HG02870 (cell line): ENCODE measurements at regions not wholly inside any gene's neighbourhood (a gene's known extent, or its start where the extent isn't known, plus 50 kb on each side); places are given as distances from the start of the nearest gene placed in this dataset.
"Not testable (repeated sequence)": the region's sequence is repeated elsewhere in the genome, so short reads cannot be mapped to it uniquely, and the experiment has no call there.

Source experiments
- ATAC-seq: cut with Tn5 transposase; IDR thresholded peaks from one replicate; pipeline ENCODE4 v1.9.1; 2021; ENCODE audit warnings: mild to moderate bottlenecking, moderate library complexity; ENCODE audit not compliant: unreplicated experiment

- no peak for ATAC-seq
These were observed 783.6 kb downstream of the ETS1 start for GRCh38 chr11:127803755-127804154.

- no peak for ATAC-seq
These were observed 786.2 kb downstream of the ETS1 start for GRCh38 chr11:127800989-127801688.

DNA sequence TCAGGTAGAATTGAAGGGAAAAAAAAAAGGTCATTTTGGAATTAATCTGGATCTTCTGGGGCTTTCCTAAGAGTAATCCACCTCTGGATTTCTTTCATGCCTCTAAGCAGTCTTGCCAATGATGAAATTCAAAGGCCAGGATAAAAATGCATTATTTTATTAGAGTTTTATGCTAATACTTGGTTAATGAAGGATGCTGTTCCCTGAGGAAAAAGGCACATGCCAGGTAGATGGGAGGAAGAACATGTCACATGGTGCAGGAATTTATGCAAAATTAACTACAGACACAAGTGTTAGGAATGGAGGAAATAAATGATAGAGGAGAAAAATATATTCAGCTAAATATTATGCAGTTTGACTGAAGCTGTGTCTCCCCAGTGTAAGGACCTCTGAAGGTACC, 792.0 kb downstream of the ETS1 start:
- ATAC-seq = no peak

DNA sequence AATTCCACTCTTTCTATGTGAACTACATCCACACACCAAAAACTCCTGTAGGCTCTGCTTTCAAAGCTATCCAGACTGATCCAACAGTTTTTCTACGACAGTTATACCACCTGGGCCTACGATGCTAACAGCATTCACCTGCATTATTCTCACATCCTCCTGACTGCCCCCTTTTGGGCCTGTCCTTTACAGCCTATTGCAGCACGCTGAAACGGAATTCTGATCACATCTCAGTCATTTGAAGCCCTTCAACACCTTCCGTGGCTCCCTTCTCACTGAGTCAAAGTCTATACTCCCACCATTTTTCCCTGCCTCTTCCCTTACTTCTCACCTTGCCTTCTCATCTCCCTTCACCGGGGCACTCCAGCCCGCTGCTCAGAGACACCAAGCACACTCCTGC, 791.3 kb upstream of the KIRREL3 start:
- ATAC-seq = no peak

GRCh38 chr11:127790592-127790991, 790.0 kb upstream of the KIRREL3 start:
- ATAC-seq = no peak

DNA sequence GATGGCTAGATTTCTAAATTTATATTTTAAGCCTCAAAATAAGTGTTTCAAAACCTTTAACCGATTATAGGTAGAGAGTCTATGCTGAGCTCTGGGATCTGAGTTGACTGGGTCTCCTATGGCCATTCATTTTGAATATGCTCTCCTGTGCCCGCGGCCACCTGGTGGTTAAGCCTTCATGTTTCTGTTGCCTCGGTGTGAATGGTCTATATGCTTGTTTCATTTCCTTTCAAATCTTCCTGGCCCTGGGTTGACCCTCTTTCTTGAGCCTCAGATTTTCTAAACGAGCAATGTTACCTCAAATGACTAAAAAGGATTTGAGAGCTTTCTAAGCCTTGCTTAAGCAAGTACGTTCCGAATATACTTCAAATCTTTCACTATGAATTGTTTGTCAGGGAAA, 789.4 kb upstream of the KIRREL3 start:
- ATAC-seq = no peak

DNA sequence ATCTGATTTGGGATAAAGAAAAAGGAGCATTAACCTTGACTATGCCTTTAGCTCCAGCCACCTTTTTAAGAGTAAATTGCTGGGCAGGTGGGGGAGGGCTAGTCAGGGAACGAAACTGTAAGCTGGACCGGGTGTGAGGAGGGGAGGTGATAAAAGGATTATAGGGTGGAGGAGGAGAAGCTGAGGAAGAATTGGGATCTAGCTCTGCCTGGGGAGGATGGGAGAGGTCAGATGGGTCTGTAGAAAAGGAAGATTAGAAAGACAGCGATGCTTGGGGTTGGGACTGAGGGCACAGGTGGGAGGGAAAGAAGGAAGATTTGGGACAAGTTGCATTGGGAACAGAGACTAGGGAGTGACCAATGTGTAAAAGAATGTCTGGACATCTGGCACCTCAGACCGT, 772.4 kb upstream of the KIRREL3 start:
- not testable (repeated sequence) for ATAC-seq

DNA sequence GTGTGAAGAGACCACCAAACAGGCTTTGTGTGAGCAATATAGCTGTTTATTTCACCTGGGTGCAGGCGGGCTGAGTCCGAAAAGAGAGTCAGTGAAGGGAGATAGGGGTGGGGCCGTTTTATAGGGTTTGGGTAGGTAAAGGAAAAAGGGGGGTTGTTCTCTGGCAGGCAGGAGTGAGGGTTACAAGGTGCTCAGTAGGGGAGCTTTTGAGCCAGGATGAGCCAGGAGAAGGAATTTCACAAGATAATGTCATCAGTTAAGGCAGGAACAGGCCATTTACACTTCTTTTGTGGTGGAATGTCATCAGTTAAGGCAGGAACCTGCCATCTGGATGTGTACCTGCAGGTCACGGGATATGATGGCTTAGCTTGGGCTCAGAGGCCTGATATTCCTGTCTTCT, 768.4 kb upstream of the KIRREL3 start:
- ATAC-seq = not testable (repeated sequence)

- no peak for ATAC-seq
These were observed 766.2 kb upstream of the KIRREL3 start for GRCh38 chr11:127766734-127767133.

GRCh38 chr11:127738771-127739286, 738.3 kb upstream of the KIRREL3 start:
- no peak for ATAC-seq

DNA sequence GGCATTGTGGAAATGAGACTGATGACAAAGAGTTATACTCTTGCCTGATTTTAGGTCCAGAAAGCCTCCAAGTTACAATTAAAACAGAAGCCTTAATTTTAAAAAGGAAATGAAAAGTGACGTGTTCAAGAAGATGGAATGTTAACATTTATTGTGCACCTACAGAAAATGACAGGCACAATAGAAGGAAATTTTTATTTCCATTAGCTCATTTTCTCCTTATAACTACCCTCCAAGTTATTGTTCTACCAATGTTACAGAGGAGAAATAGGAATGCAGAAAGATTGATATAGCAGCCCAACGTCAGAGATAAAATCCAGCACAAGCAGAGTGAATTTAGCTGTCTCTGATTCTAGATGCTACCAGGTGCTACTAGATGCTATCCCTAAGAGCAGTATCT, 736.9 kb upstream of the KIRREL3 start:
- no peak for ATAC-seq

- ATAC-seq = no peak
These were observed 733.0 kb upstream of the KIRREL3 start for GRCh38 chr11:127733552-127733951.

DNA sequence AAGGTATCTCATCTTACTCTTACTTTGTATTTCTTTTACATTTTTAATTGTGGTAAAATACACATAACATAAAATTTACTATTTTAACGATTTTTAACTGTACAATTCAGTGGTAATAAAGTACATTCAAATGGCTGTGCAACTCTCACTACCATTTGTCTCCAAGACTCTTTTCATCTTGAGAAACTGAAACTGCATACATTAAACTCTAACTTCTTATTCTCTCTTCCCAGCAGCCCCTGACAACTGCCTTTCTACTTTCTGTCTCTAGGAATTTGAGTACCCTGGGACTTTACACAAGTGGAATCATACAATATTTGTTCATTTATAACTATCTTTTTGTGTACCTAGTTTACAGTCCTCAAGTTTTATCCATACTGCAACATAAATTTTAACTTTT, 725.8 kb upstream of the KIRREL3 start:
- ATAC-seq = no peak

- ATAC-seq = no peak
These were observed 723.1 kb upstream of the KIRREL3 start for GRCh38 chr11:127723714-127724113.

DNA sequence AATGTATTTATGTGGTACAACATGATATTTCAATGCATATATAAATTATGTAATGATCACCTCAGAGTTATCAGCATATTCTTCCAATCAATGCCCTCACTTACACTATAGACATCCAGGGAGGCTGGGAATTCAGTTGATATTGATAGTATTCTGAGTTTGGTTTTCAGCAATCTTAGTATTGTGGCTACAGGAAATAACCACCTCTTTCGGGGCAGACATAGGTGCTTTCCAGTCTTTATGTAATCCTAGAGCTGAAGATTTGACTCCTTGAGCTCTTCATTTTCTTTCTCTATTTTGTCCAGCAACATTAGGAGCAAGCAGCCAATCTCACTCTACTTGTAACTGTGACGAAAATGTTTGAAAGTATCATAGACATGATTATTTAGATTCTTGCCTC, 712.7 kb upstream of the KIRREL3 start:
- ATAC-seq = no peak

DNA sequence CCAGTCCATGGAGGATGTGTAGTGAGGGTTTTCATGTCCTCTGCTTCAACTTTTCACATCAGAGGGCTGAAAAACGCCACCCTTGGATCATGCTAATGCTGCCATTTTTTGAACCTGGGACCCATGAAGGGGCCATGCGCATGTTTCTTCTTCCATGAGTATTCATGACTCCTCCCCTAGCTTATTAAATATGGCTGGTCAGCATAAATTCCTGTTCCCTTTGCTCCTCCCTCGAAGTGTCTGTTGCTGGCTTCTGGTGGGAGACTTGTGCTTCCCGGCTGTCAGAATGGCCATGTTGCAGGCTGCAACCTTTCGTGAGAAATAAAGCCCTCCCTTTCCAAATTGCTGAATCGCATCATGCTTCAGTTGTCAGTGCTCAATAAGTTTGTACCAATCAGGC, 711.2 kb upstream of the KIRREL3 start:
- no peak for ATAC-seq

GRCh38 chr11:127710831-127711230, 710.3 kb upstream of the KIRREL3 start:
- ATAC-seq = no peak

GRCh38 chr11:127709960-127710359, 709.4 kb upstream of the KIRREL3 start:
- ATAC-seq = no peak

DNA sequence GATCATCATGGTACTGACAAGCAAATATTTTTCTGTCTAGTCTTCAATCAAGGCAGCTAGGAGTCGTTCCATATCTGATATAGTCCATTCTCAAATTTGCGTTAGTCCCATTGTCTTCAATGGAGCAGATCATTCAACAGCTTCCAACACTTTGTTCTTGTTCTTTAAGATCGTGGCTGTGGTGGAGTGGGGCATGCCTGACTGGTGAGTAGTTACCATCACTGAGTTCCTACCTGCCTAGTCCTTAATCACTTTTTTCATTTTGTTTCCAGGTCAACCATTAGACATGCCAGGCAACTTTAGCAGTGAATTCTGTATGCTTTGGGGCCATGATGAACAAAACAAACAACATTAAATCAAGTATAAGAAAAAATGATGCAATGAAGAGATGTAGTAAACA, 693.1 kb upstream of the KIRREL3 start:
- ATAC-seq = no peak

- no peak for ATAC-seq
These were observed 682.8 kb upstream of the KIRREL3 start for GRCh38 chr11:127683321-127683720.

- ATAC-seq = no peak
These were observed 679.4 kb upstream of the KIRREL3 start for GRCh38 chr11:127679816-127680545.

DNA sequence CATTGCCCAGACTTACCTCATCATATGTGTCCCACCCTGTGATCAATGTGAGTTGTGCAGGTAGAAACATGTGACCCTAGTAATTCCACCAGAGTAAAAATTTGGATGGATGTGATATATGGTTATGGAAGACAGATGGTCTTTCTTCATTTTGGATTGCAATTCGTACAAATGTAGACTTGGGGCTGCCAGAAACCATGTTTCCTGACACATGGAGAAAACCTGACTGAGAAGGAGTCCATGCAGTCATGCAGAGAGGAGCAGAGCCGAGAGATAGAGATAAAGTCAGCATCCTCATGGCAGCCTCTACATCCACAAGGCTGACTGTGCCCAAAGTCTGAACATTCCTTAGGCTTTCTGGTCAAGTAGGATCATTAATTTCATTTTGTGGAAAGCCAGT, 678.1 kb upstream of the KIRREL3 start:
- no peak for ATAC-seq
